Colonic mucosa (tissue), 4 donors: ENCODE measurements at regions not wholly inside any gene's neighbourhood (a gene's known extent, or its start where the extent isn't known, plus 50 kb on each side); places are given as distances from the start of the nearest gene placed in this dataset.
A peak's percentile ranks its signal among the peaks of the same experiment; 100 is the strongest.

Source experiments
- DNase-seq: peaks from one replicate; pipeline ENCODE4 v3.0.0-alpha.2; 2020
- H3K27ac ChIP-seq: fragments of 200-600 bp; one replicate; pipeline ENCODE4 v1.8.0; 2021
- H3K27me3 ChIP-seq: fragments of 200-600 bp; one replicate; pipeline ENCODE4 v1.8.0; 2021
- H3K36me3 ChIP-seq: fragments of 200-600 bp; one replicate; pipeline ENCODE4 v1.8.0; 2021
- H3K4me1 ChIP-seq: fragments of 200-600 bp; one replicate; pipeline ENCODE4 v1.8.0; 2021; ENCODE audit warnings: mild to moderate bottlenecking
- H3K4me3 ChIP-seq: fragments of 200-600 bp; one replicate; pipeline ENCODE4 v1.8.0; 2021
- H3K9ac ChIP-seq, 2 donors: one replicate each; pipeline ENCODE4 v1.7.0; 2013; ENCODE audit warnings: control low read depth in 2 of 2, low read depth in 2 of 2, low read length in 2 of 2
- H3K9me3 ChIP-seq: fragments of 200-600 bp; one replicate; pipeline ENCODE4 v1.8.0; 2021
- intact Hi-C: fragments of 100-400 bp; cut with DNase I; formaldehyde crosslinking; loops from one replicate; pipeline ENCODE4 v1.14.1; 2022
- TF ChIP-seq, protein P1 (sequence below): fragments of 200-600 bp; IDR thresholded peaks from one replicate; pipeline ENCODE4 v1.8.0; 2022; ENCODE audit warnings: antibody characterized with exemption, mild to moderate bottlenecking
- donor health status: healthy.
- donor health status: DM: no; HTN: no; CAD: no.
- donor health status: DM: no; HTN: no; CAD: no.

DNA sequence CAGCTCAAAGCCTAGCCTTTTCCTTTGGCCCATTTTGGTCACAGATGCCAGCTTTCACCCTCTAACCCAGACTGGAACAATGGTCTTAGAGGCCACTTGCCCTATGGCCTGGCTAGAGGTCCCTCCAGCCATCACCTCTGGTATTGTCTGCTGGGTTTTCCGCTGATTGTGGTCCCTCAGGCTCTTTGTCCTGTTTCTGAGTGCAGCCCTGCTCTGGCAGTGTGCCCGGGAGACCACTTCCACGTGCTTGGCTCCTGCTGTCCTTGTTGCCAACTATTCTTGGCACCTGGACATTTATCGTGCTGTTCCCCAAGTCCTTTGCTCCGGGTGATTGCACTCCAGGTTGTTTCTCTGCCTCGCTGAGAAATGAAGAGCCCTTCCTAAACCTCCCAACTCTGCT lies 53.3 kb upstream of the FAM180A start:
- Histone ChIP-seq H3K9me3 (no peaks in the 10 kb centered on the region), H3K9ac (no peak overlapping the region), H3K4me3 (no peak overlapping the region), H3K36me3 (no peaks in the 10 kb centered on the region), H3K27ac (no peak overlapping the region), H3K27me3 (no peaks in the 10 kb centered on the region), H3K4me1 (no peaks in the 10 kb centered on the region)
- intact Hi-C loops = loop anchor here (1.0 to 10.0 kb wide), 2 partner anchors 208 to 1793 kb away; no protein-coding TSS in a partner anchor
- DNase-seq = no peak
- TF ChIP-seq, protein P1, sequence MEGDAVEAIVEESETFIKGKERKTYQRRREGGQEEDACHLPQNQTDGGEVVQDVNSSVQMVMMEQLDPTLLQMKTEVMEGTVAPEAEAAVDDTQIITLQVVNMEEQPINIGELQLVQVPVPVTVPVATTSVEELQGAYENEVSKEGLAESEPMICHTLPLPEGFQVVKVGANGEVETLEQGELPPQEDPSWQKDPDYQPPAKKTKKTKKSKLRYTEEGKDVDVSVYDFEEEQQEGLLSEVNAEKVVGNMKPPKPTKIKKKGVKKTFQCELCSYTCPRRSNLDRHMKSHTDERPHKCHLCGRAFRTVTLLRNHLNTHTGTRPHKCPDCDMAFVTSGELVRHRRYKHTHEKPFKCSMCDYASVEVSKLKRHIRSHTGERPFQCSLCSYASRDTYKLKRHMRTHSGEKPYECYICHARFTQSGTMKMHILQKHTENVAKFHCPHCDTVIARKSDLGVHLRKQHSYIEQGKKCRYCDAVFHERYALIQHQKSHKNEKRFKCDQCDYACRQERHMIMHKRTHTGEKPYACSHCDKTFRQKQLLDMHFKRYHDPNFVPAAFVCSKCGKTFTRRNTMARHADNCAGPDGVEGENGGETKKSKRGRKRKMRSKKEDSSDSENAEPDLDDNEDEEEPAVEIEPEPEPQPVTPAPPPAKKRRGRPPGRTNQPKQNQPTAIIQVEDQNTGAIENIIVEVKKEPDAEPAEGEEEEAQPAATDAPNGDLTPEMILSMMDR = no peak

GRCh38 chr7:135801045-135801693 lies 52.6 kb upstream of the FAM180A start:
- H3K9me3 ChIP-seq = no peaks in the 10 kb centered on the region
- no peaks in the 10 kb centered on the region for H3K27me3 ChIP-seq
- no peak overlapping the region for H3K27ac ChIP-seq
- intact Hi-C loops = loop anchor here (1.0 to 10.0 kb wide), 2 partner anchors 209 to 1794 kb away; no protein-coding TSS in a partner anchor
- DNase-seq = peak; percentile 38
- TF ChIP-seq, protein P1 = peak; percentile 75
- no peaks in the 10 kb centered on the region for H3K36me3 ChIP-seq
- no peaks in the 10 kb centered on the region for H3K4me1 ChIP-seq
- no peak overlapping the region for H3K9ac ChIP-seq
- H3K4me3 ChIP-seq = no peak overlapping the region

- H3K27me3 ChIP-seq = no peaks in the 10 kb centered on the region
- H3K9ac ChIP-seq = no peak overlapping the region
- intact Hi-C loops = loop anchor here (10.0 kb wide), 1 partner anchor 1794 kb away; no protein-coding TSS in a partner anchor
- no peak for DNase-seq
- H3K36me3 ChIP-seq = no peaks in the 10 kb centered on the region
- TF ChIP-seq, protein P1 = no peak
- no peaks in the 10 kb centered on the region for H3K9me3 ChIP-seq
- H3K27ac ChIP-seq = no peak overlapping the region
- no peaks in the 10 kb centered on the region for H3K4me1 ChIP-seq
- no peak overlapping the region for H3K4me3 ChIP-seq
Observed at GRCh38 chr7:135800560-135800959, 51.9 kb upstream of the FAM180A start.

- no peak for DNase-seq
- no peaks in the 10 kb centered on the region for H3K27me3 ChIP-seq
- no peak overlapping the region for H3K27ac ChIP-seq
- H3K9me3 ChIP-seq = no peaks in the 10 kb centered on the region
- TF ChIP-seq, protein P1 = no peak
- intact Hi-C loops = loop anchor here (10.0 kb wide), 1 partner anchor 1795 kb away; no protein-coding TSS in a partner anchor
- H3K9ac ChIP-seq = no peak overlapping the region
- no peak overlapping the region for H3K4me3 ChIP-seq
- no peaks in the 10 kb centered on the region for H3K36me3 ChIP-seq
- H3K4me1 ChIP-seq = no peaks in the 10 kb centered on the region
Observed at GRCh38 chr7:135799881-135800280, 51.3 kb upstream of the FAM180A start.
